Thoracic aorta (tissue), 2 donors: ENCODE measurements at regions not wholly inside any gene's neighbourhood (a gene's known extent, or its start where the extent isn't known, plus 50 kb on each side); places are given as distances from the start of the nearest gene placed in this dataset.

ENCODE experiments used
- ATAC-seq: fragments of 150-250 bp; one replicate; pipeline ENCODE4 v1.8.0; 2017; ENCODE audit warnings: low read depth; ENCODE audit not compliant: insufficient number of reproducible peaks, low FRiP score
- DNase-seq: peaks from one replicate; pipeline ENCODE4 v3.0.0-alpha.2; 2020; ENCODE audit warnings: low spot score
- H3K27ac ChIP-seq, 2 donors: fragments of 200-600 bp; sonication (generic); 1 replicate in 1 of 2; 2 replicates in 1 of 2; pipeline ENCODE4 v1.5.1; 2016; ENCODE audit warnings: mild to moderate bottlenecking in 2 of 2, moderate library complexity in 2 of 2
- H3K27me3 ChIP-seq: fragments of 200-600 bp; sonication (generic); replicated peaks from 2 replicates; pipeline ENCODE4 v1.6.0; 2016; ENCODE audit warnings: mild to moderate bottlenecking; ENCODE audit not compliant: insufficient read depth
- H3K36me3 ChIP-seq: fragments of 200-600 bp; sonication (generic); one replicate; pipeline ENCODE4 v1.5.1; 2016
- H3K4me1 ChIP-seq, 2 donors: fragments of 200-600 bp; sonication (generic); 1 replicate in 1 of 2; 2 replicates in 1 of 2; pipeline versions ENCODE4 v1.5.1 to v1.6.0; 2016; ENCODE audit warnings: low read depth in 2 of 2, mild to moderate bottlenecking in 1 of 2; ENCODE audit not compliant: control insufficient read depth in 1 of 2
- H3K4me3 ChIP-seq: fragments of 200-600 bp; sonication (generic); 2 replicates; pipeline ENCODE4 v1.5.1; 2016; ENCODE audit warnings: mild to moderate bottlenecking
- H3K9me3 ChIP-seq: fragments of 200-600 bp; sonication (generic); 2 replicates; pipeline ENCODE4 v1.5.1; 2016
- CTCF ChIP-seq: fragments of 200-600 bp; sonication (generic); IDR thresholded peaks from one replicate; pipeline ENCODE4 v1.5.1; 2019; ENCODE audit warnings: antibody characterized with exemption

DNA sequence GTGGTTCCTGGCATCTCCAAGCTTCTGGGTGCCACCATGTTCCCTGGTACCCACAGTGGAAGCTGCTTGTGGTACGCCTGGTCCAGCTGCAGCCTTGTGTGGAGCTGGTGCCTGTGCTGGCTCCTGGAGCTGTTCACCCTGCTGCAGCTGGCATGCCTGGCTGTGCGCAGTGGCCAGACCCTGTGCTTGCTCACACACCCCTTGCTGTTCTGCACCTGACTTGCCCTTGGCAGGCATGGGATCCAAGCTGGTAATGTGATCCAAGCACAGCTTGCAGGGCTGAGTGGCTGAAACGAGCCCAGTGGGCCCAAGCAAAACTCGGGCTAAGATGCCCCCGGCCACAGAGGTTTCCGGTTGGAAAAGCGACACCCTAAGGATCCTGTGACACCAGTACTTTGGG, 104.7 kb upstream of the CLMP start:
- Histone ChIP-seq H3K9me3 (no peaks in the 10 kb centered on the region), H3K27ac (no peak overlapping the region), H3K4me1 (peaks cover 6 to 7% of the 10 kb centered on the region in 2 donors), H3K36me3 (no peaks in the 10 kb centered on the region), H3K4me3 (no peak overlapping the region), H3K27me3 (no peaks in the 10 kb centered on the region)
- no peak for TF ChIP-seq CTCF
- DNase-seq (no peak), ATAC-seq (no peak)

- H3K27ac ChIP-seq = no peak overlapping the region
- H3K4me3 ChIP-seq = no peak overlapping the region
- H3K27me3 ChIP-seq = no peaks in the 10 kb centered on the region
- no peaks in the 10 kb centered on the region for H3K36me3 ChIP-seq
- no peak for DNase-seq
- no peak for ATAC-seq
- H3K9me3 ChIP-seq = no peaks in the 10 kb centered on the region
- peaks cover 6 to 7% of the 10 kb centered on the region in 2 donors for H3K4me1 ChIP-seq
- TF ChIP-seq CTCF = no peak
These were observed 103.7 kb upstream of the CLMP start for GRCh38 chr11:123298488-123299447.

GRCh38 chr11:123292647-123293046, 97.6 kb upstream of the CLMP start:
- no peak for DNase-seq
- TF ChIP-seq CTCF = no peak
- H3K27ac ChIP-seq = no peak overlapping the region
- ATAC-seq = no peak
- no peaks in the 10 kb centered on the region for H3K4me1 ChIP-seq
- no peaks in the 10 kb centered on the region for H3K9me3 ChIP-seq
- no peaks in the 10 kb centered on the region for H3K36me3 ChIP-seq
- H3K4me3 ChIP-seq = no peak overlapping the region
- no peaks in the 10 kb centered on the region for H3K27me3 ChIP-seq

DNA sequence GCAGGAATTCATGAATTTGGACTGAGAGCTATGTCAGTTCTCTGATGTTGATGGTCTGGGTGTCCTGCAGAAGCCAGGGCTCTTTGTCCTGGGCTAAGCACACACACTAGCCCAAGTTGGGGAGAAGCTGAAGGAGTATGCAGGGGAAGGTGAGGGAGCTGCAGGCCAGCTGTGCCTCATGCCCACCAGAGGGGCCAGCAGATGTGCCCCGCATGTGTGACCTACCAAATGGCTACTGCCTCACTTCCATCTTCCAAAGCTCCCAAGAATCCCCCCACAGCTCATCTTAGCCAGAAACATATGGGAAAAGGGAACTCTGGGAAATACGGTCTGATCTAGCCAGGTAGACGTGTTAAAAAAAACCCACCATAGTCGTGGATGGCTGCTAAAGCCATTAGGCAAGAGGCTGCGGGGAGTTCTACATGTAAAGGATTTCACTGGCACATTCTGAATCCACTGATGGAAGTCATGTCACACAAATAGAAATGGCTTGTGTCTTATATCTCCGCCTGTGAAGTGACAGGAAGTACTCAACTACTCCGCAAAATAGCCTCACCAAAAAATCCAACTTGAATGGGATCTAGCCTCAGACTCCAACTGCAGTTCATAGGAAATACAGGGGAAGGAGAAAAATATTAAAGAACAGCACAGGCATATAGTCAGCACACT, 96.3 kb upstream of the CLMP start:
- ATAC-seq (no peak), DNase-seq (no peak)
- TF ChIP-seq CTCF = no peak
- no peaks in the 10 kb centered on the region for H3K36me3 ChIP-seq
- H3K27ac ChIP-seq = no peak overlapping the region
- no peaks in the 10 kb centered on the region for H3K9me3 ChIP-seq
- H3K4me1 ChIP-seq = no peaks in the 10 kb centered on the region
- no peak overlapping the region for H3K4me3 ChIP-seq
- H3K27me3 ChIP-seq = no peaks in the 10 kb centered on the region

- DNase-seq = no peak
- H3K4me3 ChIP-seq = no peak overlapping the region
- H3K27me3 ChIP-seq = no peaks in the 10 kb centered on the region
- no peak for ATAC-seq
- no peak overlapping the region for H3K27ac ChIP-seq
- no peaks in the 10 kb centered on the region for H3K36me3 ChIP-seq
- no peak for TF ChIP-seq CTCF
- no peaks in the 10 kb centered on the region for H3K9me3 ChIP-seq
- no peaks in the 10 kb centered on the region for H3K4me1 ChIP-seq
These were observed 91.7 kb upstream of the CLMP start for GRCh38 chr11:123286761-123287160.
